Immature natural killer cell (primary cell): ENCODE measurements at regions not wholly inside any gene's neighbourhood (a gene's known extent, or its start where the extent isn't known, plus 50 kb on each side); places are given as distances from the start of the nearest gene placed in this dataset.

Experiments used
- DNase-seq, 3 donors: peaks; one replicate each; pipeline ENCODE4 v3.0.0; 2022; ENCODE audit warnings: mixed read lengths in 1 of 3
- H3K27ac Mint-ChIP-seq, 6 donors: one replicate each; pipeline ENCODE4 v1.8.0; 2020; ENCODE audit warnings: mixed read lengths in 6 of 6, mild to moderate bottlenecking in 5 of 6, inconsistent platforms in 4 of 6, moderate library complexity in 3 of 6
- H3K27me3 Mint-ChIP-seq, 3 donors: one replicate each; pipeline ENCODE4 v1.8.0; 2020 to 2021; ENCODE audit warnings: low read depth in 3 of 3, mild to moderate bottlenecking in 3 of 3, mixed read lengths in 3 of 3, moderate library complexity in 3 of 3, inconsistent platforms in 1 of 3
- H3K36me3 Mint-ChIP-seq, 3 donors: one replicate each; pipeline ENCODE4 v1.8.0; 2020; ENCODE audit warnings: mixed read lengths in 3 of 3, inconsistent platforms in 2 of 3, mild to moderate bottlenecking in 2 of 3
- H3K4me1 Mint-ChIP-seq, 2 donors: one replicate each; pipeline ENCODE4 v1.8.0; 2020; ENCODE audit warnings: inconsistent platforms in 2 of 2, mild to moderate bottlenecking in 2 of 2, mixed read lengths in 2 of 2, moderate library complexity in 1 of 2
- H3K4me3 Mint-ChIP-seq, 5 donors: one replicate each; pipeline ENCODE4 v1.8.0; 2020; ENCODE audit warnings: mild to moderate bottlenecking in 5 of 5, mixed read lengths in 5 of 5, inconsistent platforms in 3 of 5, moderate library complexity in 3 of 5
- H3K9me3 Mint-ChIP-seq, 6 donors: one replicate each; pipeline ENCODE4 v1.8.0; 2020; ENCODE audit warnings: mild to moderate bottlenecking in 6 of 6, mixed read lengths in 6 of 6, inconsistent platforms in 4 of 6, moderate library complexity in 3 of 6

DNA sequence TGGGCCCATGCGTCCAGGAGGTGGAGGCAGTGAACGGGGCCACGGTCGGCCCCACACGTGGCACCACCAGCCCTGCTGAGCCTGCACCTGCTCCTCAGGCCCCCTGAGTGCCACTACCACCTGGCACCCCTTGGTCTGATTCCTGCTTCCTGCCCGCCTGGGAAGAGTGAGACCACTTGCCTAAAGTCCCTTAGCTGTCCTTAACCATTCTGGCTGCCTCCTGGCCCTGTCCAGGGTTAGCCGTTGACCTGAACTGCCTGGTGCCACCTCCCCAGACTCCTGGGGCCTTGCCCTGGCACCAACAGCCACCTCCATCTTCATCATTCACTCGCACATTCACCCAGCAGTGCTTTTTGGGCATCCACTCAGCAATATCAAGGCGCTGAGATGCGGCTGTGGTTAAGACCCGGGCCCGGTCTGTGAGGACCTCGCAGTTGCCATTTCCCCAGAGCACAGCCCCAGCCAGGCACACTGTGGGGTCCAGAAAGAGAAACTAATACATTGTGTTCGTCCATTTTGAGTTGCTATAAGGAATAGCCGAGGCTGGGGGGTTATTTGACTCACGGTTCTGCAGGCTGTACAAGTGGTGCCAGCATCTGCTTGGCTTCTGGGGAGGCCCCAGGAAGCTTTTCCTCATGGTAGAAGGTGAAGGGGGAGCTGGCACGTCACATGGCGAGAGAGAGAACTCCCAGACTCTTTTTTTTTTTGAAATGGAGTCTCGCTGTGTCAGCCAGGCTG, 318.4 kb downstream of the SEC14L1 start:
- H3K27me3 Mint-ChIP-seq, result peaks cover 0 to 11% (median 2%) of the 10 kb centered on the region in 3 donors

DNA sequence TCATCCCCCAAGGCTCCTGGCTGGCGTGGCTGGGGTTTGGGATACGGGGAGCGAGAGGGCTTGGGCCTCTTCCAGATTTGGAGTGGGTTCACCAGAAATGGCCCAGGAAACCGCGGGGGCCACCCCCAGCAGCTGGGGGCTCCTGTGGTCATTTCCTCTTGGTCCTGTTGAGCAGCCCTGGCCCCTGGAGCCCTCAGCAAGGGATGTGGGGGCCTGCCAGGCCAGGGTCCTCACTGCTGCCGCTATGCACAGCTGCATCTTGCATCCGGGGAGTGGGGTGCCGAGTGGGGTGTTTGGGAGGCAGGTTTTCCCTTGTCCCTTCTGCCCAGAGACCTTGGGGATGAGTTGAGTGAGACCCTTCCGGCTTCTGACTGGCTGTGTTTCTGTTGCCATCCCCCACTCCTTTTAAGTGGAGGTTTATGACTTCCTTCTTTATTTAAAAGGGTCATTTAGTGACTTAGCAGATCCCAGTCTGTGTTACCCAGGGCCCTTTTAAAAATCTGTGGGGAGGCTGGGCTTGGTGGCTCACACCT, 319.8 kb downstream of the SEC14L1 start:
- peak overlapping the region; percentile 91 to 98 (median 97) for H3K27ac Mint-ChIP-seq
- peak overlapping the region; percentile 68 to 92 (median 86) for H3K4me3 Mint-ChIP-seq
- H3K4me1 Mint-ChIP-seq, result peaks cover 94 to 96% of the 10 kb centered on the region in 2 donors
- H3K9me3 Mint-ChIP-seq, result peaks cover 0 to 3% (median 0%) of the 10 kb centered on the region in 6 donors
- peaks cover 2 to 16% (median 3%) of the 10 kb centered on the region in 3 donors for H3K27me3 Mint-ChIP-seq
- H3K36me3 Mint-ChIP-seq, result peaks cover 2 to 8% (median 5%) of the 10 kb centered on the region in 3 donors
- DNase-seq, result no peak

More for the DNA sequence above, 318.4 kb downstream of the SEC14L1 start:
- peaks cover 0 to 3% (median 0%) of the 10 kb centered on the region in 6 donors for H3K9me3 Mint-ChIP-seq
- H3K27ac Mint-ChIP-seq, result peak overlapping the region; percentile 91 to 98 (median 97)
- DNase-seq, result no peak
- peak overlapping the region; percentile 68 to 92 (median 86) for H3K4me3 Mint-ChIP-seq
- H3K4me1 Mint-ChIP-seq, result peaks cover 92 to 96% of the 10 kb centered on the region in 2 donors
- H3K36me3 Mint-ChIP-seq, result peaks cover 3 to 7% (median 7%) of the 10 kb centered on the region in 3 donors

DNA sequence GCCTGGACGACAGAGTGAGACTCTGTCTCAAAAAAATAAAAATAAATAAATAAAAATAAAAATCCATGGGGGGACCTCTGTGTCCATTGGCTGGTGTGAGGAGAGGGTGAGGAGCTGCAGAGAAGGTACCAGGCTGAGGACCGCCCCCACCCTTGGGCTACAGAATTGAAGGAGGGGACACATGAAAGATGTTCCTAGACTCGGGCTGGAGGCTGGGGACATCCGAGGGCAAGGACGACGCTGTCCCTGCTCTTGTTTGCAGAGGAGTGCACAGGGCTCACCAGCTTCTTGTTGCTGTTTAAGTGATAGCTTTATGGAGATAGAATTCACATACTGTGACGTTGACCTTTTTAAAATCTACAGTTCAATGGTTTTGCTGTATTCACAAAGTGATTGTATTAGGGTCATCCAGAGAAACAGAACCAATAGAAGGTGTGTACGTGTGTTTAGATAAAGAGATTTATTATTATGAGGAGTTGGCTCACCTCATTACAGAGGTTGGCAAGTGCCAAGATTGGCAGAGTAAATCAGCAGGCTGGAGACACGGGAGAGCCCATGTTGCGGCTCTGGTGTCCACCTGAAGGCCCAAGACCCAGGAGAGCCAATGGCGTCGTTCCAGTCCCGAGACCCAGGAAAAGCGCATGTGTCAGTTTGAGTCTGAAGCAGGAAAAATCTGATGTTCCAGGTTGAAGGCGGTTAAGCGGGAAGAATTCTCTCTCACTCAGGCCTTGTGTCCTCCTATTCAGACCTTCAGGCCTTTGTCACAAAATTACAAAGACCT, 320.7 kb downstream of the SEC14L1 start:
- Mint-ChIP-seq H3K9me3 (peaks cover 0 to 3% (median 0%) of the 10 kb centered on the region in 6 donors), H3K36me3 (peaks cover 0 to 4% (median 3%) of the 10 kb centered on the region in 3 donors), H3K27me3 (peaks cover 2 to 19% (median 8%) of the 10 kb centered on the region in 3 donors), H3K4me3 (peak overlapping the region; percentile 62 to 92 (median 77)), H3K27ac (peak overlapping the region; percentile 95 to 99 (median 97)), H3K4me1 (peaks cover 95 to 96% of the 10 kb centered on the region in 2 donors)
- DNase-seq, result no peak

DNA sequence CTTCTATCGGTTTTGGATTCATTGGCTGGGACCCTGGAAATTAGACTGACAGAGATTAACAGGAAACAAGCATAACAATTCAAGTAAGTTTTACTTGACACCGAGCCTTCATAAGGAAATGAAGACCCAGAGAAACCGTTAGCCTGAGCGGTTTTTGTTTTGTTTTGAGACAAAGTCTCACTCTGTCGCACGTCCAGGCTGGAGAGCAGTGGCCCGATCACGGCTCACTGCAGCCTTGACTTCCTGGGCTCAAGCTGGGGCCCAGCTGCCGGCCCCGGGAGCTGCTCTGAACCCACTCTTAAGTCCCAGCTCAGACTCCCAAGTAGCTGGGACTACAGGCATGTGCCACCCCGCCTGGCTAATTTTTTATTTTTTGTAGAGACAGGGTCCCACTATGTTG, 321.3 kb downstream of the SEC14L1 start:
- DNase-seq, result peak; percentile 65 to 69 (median 68)
- Mint-ChIP-seq H3K4me3 (peak overlapping the region; percentile 62 to 92 (median 77)), H3K9me3 (peaks cover 0 to 3% (median 0%) of the 10 kb centered on the region in 6 donors), H3K4me1 (peaks cover 95 to 97% of the 10 kb centered on the region in 2 donors), H3K27ac (peak overlapping the region; percentile 95 to 99 (median 97)), H3K27me3 (peaks cover 2 to 19% (median 8%) of the 10 kb centered on the region in 3 donors), H3K36me3 (peaks cover 0 to 4% (median 3%) of the 10 kb centered on the region in 3 donors)

DNA sequence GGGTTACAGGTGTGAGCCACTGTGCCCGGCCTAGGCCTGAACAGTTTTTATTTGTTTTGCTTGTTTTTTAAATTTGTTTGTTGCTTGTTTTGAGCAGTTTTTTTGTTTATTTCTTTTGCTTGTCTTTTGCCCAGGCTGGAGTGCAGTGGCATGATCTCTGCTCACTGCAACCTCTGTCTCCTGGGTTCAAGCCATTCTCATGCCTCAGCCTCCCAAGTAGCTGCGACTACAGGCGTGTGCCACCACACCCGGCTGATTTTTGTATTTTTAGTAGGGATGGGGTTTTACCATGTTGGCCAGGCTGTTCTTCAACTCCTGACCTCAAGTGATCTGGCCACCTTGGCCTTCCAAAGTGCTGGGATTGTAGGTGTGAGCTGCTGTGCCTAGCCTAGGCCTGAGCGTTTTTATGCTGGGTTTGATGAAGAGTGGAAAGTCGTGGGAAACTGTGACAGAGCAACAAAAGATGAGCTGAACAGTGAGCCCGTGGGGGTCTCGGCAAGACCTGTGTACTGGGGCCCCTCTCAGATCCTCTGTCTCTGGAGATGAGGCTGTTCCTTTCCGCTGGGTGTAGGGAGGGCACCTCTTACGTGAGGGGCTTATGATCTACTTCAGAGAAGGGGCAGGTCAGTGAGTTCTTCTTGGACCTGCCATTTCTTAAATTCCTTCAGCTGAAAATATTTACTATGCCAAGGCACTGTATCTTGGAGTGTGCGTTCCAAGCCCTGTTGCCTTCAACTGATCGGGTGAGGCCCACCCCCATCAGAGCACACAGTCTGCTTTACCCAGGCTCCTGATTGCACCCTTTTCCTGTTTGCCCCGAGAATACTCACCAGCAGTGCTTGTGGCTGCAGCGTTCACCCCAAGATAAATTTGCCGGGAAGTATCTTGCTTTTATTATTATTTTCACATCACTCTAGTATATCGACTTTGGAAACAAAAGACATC, 322.1 kb downstream of the SEC14L1 start:
- DNase-seq, result no peak
- Mint-ChIP-seq H3K27me3 (peaks cover 2 to 17% (median 8%) of the 10 kb centered on the region in 3 donors), H3K36me3 (peaks cover 0 to 4% (median 3%) of the 10 kb centered on the region in 3 donors), H3K9me3 (peaks cover 0 to 3% (median 0%) of the 10 kb centered on the region in 6 donors), H3K4me3 (peak overlapping the region; percentile 46 to 92 (median 77)), H3K4me1 (peaks cover 89 to 92% of the 10 kb centered on the region in 2 donors), H3K27ac (peak overlapping the region; percentile 95 to 99 (median 97))

DNA sequence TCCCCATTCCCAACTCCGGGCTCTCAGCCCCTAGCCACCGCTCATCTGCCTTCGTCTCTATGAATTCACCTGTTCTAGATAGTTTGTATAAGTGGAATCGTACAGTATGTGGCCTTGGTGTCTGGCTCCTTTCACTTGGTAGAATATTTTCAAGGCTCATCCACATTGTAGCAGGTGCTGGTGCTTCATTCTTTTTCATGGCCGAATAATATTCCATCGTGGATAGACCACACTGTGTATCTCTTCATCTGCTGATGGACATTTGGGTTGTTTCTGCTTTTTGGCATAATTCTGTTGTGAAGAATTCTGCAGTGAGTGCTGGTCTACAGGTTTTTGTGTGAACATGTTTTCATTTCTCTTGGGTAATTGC, 324.2 kb downstream of the SEC14L1 start:
- DNase-seq, result no peak
- H3K27me3 Mint-ChIP-seq, result peaks cover 2 to 15% (median 8%) of the 10 kb centered on the region in 3 donors
- H3K9me3 Mint-ChIP-seq, result no peaks in the 10 kb centered on the region
- H3K27ac Mint-ChIP-seq, result peak overlapping the region; percentile 93 to 98 (median 96)
- peaks cover 88 to 92% of the 10 kb centered on the region in 2 donors for H3K4me1 Mint-ChIP-seq
- H3K36me3 Mint-ChIP-seq, result peaks cover 7 to 20% (median 14%) of the 10 kb centered on the region in 3 donors
- H3K4me3 Mint-ChIP-seq, result peak overlapping the region; percentile 78 to 89 (median 82)

DNA sequence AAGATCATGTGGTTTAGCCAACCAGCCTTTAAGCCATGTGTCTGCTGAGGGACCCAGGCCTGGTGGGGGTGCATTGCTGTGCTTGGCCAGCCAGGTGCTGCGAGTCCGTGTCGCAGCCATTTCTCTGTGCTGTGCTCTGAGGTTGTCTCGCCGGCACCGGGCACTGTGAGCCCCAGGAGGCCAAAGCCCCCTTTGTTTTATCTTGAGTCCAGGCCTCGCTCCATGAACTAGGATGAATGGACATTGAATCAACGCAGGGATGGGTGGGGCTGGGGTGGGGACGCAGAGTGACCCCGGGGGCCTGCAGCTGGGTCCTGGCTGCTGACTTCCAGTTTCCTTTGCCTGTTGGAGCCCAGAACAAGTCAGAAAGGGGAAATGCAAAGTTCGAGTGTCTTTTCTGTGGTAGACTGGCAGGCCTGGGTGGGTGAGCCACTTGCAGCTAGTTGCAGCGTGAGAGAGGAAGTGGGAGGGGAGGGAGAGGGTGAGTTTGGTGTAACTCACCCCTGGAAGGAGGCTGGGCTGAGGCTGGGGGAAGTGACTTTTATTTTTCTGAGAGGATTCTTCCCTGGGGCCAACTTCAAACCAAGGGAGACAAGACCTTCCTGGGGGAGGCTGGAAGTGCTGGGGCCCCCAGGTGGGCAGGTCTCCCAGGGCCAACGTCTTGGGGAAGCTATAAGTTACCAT, 324.7 kb downstream of the SEC14L1 start:
- Mint-ChIP-seq H3K4me1 (peaks cover 88 to 92% of the 10 kb centered on the region in 2 donors), H3K27me3 (peaks cover 2 to 15% (median 8%) of the 10 kb centered on the region in 3 donors), H3K4me3 (peak overlapping the region; percentile 78 to 89 (median 82)), H3K27ac (peak overlapping the region; percentile 93 to 98 (median 96)), H3K9me3 (no peaks in the 10 kb centered on the region), H3K36me3 (peaks cover 12 to 25% (median 20%) of the 10 kb centered on the region in 3 donors)
- peak; percentile 82 to 83 (median 83) for DNase-seq

DNA sequence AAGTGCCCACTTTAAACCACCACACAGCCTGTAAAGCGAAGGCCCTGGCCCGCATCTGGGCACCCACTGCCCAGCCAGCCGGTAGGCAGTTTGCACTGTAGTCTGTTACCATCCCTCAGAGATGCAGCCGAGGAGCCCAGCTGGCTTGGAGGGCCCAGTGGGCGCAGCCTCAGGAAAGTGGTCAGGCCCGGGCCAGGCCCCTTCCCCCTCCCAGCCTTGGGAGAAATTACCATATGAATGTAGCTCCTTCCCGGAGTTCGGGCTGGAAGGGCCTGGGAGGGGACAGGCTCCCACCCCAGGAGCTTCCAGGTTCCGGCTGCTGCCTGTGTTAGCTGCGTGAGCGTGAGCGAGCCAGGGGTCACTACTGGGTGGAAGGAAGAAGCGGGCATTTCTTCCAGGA, 325.4 kb downstream of the SEC14L1 start:
- Mint-ChIP-seq H3K27me3 (peaks cover 2 to 15% (median 8%) of the 10 kb centered on the region in 3 donors), H3K4me1 (peaks cover 89 to 92% of the 10 kb centered on the region in 2 donors), H3K4me3 (peak overlapping the region; percentile 78 to 89 (median 82)), H3K9me3 (no peaks in the 10 kb centered on the region), H3K27ac (peak overlapping the region; percentile 93 to 98 (median 96)), H3K36me3 (peaks cover 14 to 26% (median 22%) of the 10 kb centered on the region in 3 donors)
- no peak for DNase-seq

DNA sequence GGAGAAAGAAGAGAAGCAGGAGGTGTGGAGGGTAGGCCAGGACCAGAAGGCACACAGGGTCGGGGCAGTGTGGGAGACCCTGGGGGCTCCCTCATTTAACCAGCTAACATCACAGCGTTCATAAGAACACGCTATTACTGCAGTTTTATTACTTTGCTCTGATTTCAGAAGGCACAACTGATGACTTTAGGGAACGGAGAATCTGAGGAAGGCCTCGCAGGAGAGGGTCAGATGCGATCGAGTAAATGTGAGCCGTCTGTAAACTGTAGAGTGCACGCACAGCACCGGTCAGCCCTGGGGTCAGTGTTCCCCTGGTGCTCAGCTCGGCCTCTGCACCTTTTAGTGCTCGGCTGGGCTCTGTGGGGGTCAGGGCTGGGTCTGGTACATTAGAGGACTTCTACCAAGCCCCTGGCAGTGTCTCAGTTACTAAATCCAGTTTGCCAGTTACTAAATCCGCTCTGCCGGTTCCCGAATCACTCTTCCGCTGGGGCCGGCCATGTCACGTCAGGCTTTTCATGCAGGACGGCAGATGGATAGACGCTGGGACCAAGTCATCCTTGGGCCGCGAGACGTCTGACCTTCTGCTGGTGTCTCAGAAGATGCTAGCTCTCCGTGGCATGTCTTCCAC, 325.9 kb downstream of the SEC14L1 start:
- H3K36me3 Mint-ChIP-seq, result peaks cover 14 to 26% (median 25%) of the 10 kb centered on the region in 3 donors
- peaks cover 2 to 15% (median 8%) of the 10 kb centered on the region in 3 donors for H3K27me3 Mint-ChIP-seq
- no peak for DNase-seq
- peaks cover 89 to 92% of the 10 kb centered on the region in 2 donors for H3K4me1 Mint-ChIP-seq
- H3K9me3 Mint-ChIP-seq, result no peaks in the 10 kb centered on the region
- H3K27ac Mint-ChIP-seq, result peak overlapping the region; percentile 72 to 98 (median 94)
- H3K4me3 Mint-ChIP-seq, result peak overlapping the region; percentile 78 to 89 (median 82)

DNA sequence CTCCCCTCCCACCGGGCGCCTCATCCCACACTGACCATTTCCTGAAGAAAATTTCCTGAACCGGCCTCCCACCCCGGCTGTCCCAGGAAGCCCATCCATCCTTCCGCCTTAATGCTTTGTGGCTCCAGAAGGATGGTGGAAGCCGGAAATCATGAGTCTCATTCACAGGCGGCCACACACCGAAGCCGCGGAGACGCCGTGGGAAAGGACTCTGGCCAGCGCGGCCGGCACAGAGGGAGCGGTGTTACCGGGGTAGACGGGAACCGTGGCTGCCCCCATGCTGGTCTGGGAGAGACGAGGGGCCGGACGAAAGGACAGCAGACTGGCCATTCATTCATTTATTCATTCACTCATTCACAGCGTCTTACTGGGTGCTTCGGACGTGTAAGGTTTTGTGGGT, 326.8 kb downstream of the SEC14L1 start:
- H3K4me1 Mint-ChIP-seq, result peaks cover 89 to 92% of the 10 kb centered on the region in 2 donors
- peaks cover 2 to 15% (median 8%) of the 10 kb centered on the region in 3 donors for H3K27me3 Mint-ChIP-seq
- H3K27ac Mint-ChIP-seq, result peak overlapping the region in 4 of 6 donors; percentile 17 to 93 (median 50)
- no peak overlapping the region for H3K4me3 Mint-ChIP-seq
- peaks cover 14 to 30% (median 26%) of the 10 kb centered on the region in 3 donors for H3K36me3 Mint-ChIP-seq
- DNase-seq, result no peak
- no peaks in the 10 kb centered on the region for H3K9me3 Mint-ChIP-seq

DNA sequence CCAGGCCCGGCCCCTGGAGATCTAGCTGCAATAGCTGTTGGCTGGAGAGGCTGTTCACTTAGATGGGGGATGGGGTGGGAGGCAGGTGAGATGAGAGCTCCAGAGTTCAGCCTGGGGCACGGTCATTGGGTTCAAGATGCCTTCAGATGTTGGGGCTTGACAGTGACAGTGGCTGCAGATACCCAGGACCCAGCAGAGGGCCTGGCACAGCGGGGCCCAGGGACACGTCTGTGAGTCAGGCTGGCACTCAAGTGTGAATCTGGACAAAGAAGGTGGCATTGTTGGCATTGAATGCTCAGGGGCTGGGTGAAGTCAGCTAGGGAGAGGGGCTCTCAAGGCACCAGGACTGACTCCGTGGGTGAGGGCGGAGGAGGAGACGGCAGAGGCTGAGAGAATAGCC, 328.1 kb downstream of the SEC14L1 start:
- peaks cover 14 to 36% (median 26%) of the 10 kb centered on the region in 3 donors for H3K36me3 Mint-ChIP-seq
- H3K9me3 Mint-ChIP-seq, result no peaks in the 10 kb centered on the region
- H3K4me3 Mint-ChIP-seq, result peak overlapping the region in 3 of 5 donors; percentile 2 to 10 (median 5)
- H3K4me1 Mint-ChIP-seq, result peaks cover 92 to 94% of the 10 kb centered on the region in 2 donors
- DNase-seq, result no peak
- peaks cover 2 to 11% (median 8%) of the 10 kb centered on the region in 3 donors for H3K27me3 Mint-ChIP-seq
- peak overlapping the region; percentile 22 to 83 (median 66) for H3K27ac Mint-ChIP-seq
